PC-9 (cell line): ENCODE measurements at regions not wholly inside any gene's neighbourhood (a gene's known extent, or its start where the extent isn't known, plus 50 kb on each side); places are given as distances from the start of the nearest gene placed in this dataset.

Experiments
- CTCF ChIP-seq: fragments of 200-600 bp; sonication (generic); conservative IDR thresholded peaks from 2 replicates; pipeline ENCODE4 v1.6.1; 2017; ENCODE audit warnings: mixed run types, antibody characterized with exemption, mild to moderate bottlenecking, moderate library complexity
- EZH2 ChIP-seq: fragments of 200-600 bp; sonication (generic); IDR thresholded peaks from 2 replicates; pipeline ENCODE4 v1.8.0; 2017; ENCODE audit warnings: antibody characterized with exemption, low read depth

- TF ChIP-seq CTCF: no peak
- TF ChIP-seq EZH2: no peak
These were observed 433.9 kb upstream of the ZNF608 start for GRCh38 chr5:125180231-125180829.
